NCI-H2107 (cell line): ENCODE measurements at regions not wholly inside any gene's neighbourhood (a gene's known extent, or its start where the extent isn't known, plus 50 kb on each side); places are given as distances from the start of the nearest gene placed in this dataset.
"Not testable (repeated sequence)": the region's sequence is repeated elsewhere in the genome, so short reads cannot be mapped to it uniquely, and the experiment has no call there.

Experiments
- DNase-seq: peaks from one replicate; lab custom pipeline; 2025; lab: John Stamatoyannopoulos, UW

- DNase-seq = no peak
Measured at GRCh38 chr1:244106837-244107493, 55.9 kb downstream of the ZBTB18 start.

- DNase-seq = no peak
Measured at GRCh38 chr1:244111027-244111426, 59.9 kb downstream of the ZBTB18 start.

- DNase-seq = no peak
Measured at GRCh38 chr1:244112041-244112440, 61.0 kb downstream of the ZBTB18 start.

- DNase-seq = no peak
Measured at GRCh38 chr1:244112636-244113035, 61.6 kb downstream of the ZBTB18 start.

GRCh38 chr1:244113532-244114320 is 62.6 kb downstream of the ZBTB18 start:
- no peak for DNase-seq

- DNase-seq = no peak
Measured at GRCh38 chr1:244114892-244115291, 63.8 kb downstream of the ZBTB18 start.

- no peak for DNase-seq
Measured at GRCh38 chr1:244116946-244117345, 65.9 kb downstream of the ZBTB18 start.

GRCh38 chr1:244118109-244118761 is 67.2 kb downstream of the ZBTB18 start:
- DNase-seq = peak; percentile 22

- no peak for DNase-seq
Measured at GRCh38 chr1:244128591-244129383, 77.7 kb downstream of the ZBTB18 start.

GRCh38 chr1:244137276-244137675 is 86.2 kb downstream of the ZBTB18 start:
- DNase-seq = no peak

GRCh38 chr1:244137725-244138124 is 86.6 kb downstream of the ZBTB18 start:
- no peak for DNase-seq

- no peak for DNase-seq
Measured at GRCh38 chr1:244138399-244138798, 87.3 kb downstream of the ZBTB18 start.

- DNase-seq = no peak
Measured at GRCh38 chr1:244139655-244140054, 88.6 kb downstream of the ZBTB18 start.

GRCh38 chr1:244140420-244140819 is 89.3 kb downstream of the ZBTB18 start:
- DNase-seq = no peak

GRCh38 chr1:244144053-244144452 is 93.0 kb downstream of the ZBTB18 start:
- no peak for DNase-seq

- no peak for DNase-seq
Measured at GRCh38 chr1:244150071-244150470, 99.0 kb downstream of the ZBTB18 start.

GRCh38 chr1:244150665-244151064 is 99.6 kb downstream of the ZBTB18 start:
- no peak for DNase-seq

GRCh38 chr1:244151537-244151936 is 100.5 kb downstream of the ZBTB18 start:
- no peak for DNase-seq

- no peak for DNase-seq
Measured at GRCh38 chr1:244154508-244154871, 103.4 kb downstream of the ZBTB18 start.

GRCh38 chr1:244154872-244155531 is 103.9 kb downstream of the ZBTB18 start:
- DNase-seq = no peak

- no peak for DNase-seq
Measured at GRCh38 chr1:244155661-244156060, 104.6 kb downstream of the ZBTB18 start.

- DNase-seq = not testable (repeated sequence)
Measured at GRCh38 chr1:244156617-244157016, 105.5 kb downstream of the ZBTB18 start.
